HFF-Myc (cell line): ENCODE measurements at regions not wholly inside any gene's neighbourhood (a gene's known extent, or its start where the extent isn't known, plus 50 kb on each side); places are given as distances from the start of the nearest gene placed in this dataset.

Source experiments
- DNase-seq: peaks from one replicate; pipeline ENCODE4 v3.0.0-alpha.2; 2011; ENCODE audit warnings: low read depth; ENCODE audit errors: extremely low read depth
- H3K4me3 ChIP-seq: replicated peaks from 2 replicates; pipeline ENCODE4 v1.5.1; 2011; ENCODE audit warnings: low read depth, mild to moderate bottlenecking, control low read depth, low read length
- CTCF ChIP-seq: IDR thresholded peaks from 2 replicates; pipeline ENCODE4 v1.5.1; 2012; ENCODE audit warnings: mild to moderate bottlenecking, low read depth, low read length, control low read depth; ENCODE audit errors: missing control alignments

DNA sequence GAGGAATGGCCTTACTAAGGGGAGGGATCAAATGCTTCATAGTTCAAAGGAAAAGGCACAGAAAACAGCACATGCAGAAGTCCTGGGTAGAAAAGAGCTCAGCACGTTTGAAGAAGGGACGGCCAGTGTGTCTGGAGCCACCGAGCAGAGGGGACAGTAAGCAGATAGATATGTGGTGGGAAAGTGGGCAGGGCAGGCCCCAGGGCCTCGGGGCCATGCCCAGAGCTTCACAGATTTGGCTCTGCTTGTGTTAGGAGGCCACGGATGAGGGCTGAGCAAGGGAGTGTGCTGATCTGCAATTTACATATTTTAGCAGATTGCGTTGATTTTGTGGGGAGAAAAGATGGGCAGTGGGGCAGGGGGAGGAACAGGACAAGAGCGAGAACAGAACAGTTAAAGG lies 343.1 kb downstream of the LPIN1 start:
- H3K4me3 ChIP-seq, result no peak overlapping the region
- no peak for DNase-seq
- no peak for TF ChIP-seq CTCF

DNA sequence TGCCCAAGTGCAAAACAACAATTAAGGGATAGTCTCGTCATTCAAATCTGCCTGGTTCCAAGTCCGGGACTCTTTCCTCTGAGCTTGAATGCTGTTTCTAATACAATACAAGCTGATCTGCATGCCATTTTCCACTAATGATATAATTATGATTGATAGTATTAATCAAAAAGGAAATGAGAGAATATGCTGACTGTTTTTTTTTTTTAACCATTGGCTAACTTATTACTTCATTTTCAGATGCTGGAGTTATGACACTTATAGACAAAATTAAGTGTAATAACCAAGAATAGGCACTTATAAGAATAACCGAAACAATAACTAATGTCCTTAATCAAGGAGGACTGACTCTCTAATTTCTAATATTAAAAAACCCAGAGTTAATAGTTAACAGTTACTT lies 343.6 kb downstream of the LPIN1 start:
- TF ChIP-seq CTCF, result no peak
- DNase-seq, result no peak
- H3K4me3 ChIP-seq, result no peak overlapping the region

GRCh38 chr2:12090590-12090989 lies 344.2 kb downstream of the LPIN1 start:
- TF ChIP-seq CTCF, result no peak
- no peak overlapping the region for H3K4me3 ChIP-seq
- no peak for DNase-seq

- TF ChIP-seq CTCF, result no peak
- no peak overlapping the region for H3K4me3 ChIP-seq
- DNase-seq, result no peak
Measured at GRCh38 chr2:12091201-12091806, 344.9 kb downstream of the LPIN1 start.

GRCh38 chr2:12094134-12094533 lies 347.7 kb downstream of the LPIN1 start:
- DNase-seq, result no peak
- TF ChIP-seq CTCF, result no peak
- H3K4me3 ChIP-seq, result no peak overlapping the region

- no peak overlapping the region for H3K4me3 ChIP-seq
- DNase-seq, result no peak
- no peak for TF ChIP-seq CTCF
Measured at GRCh38 chr2:12096051-12096787, 349.8 kb downstream of the LPIN1 start.
